HG03064 (cell line): ENCODE measurements at regions not wholly inside any gene's neighbourhood (a gene's known extent, or its start where the extent isn't known, plus 50 kb on each side); places are given as distances from the start of the nearest gene placed in this dataset.
"Not testable (repeated sequence)": the region's sequence is repeated elsewhere in the genome, so short reads cannot be mapped to it uniquely, and the experiment has no call there.

ENCODE experiments used
- ATAC-seq: cut with Tn5 transposase; IDR thresholded peaks from one replicate; pipeline ENCODE4 v1.9.1; 2021; ENCODE audit warnings: low read depth; ENCODE audit not compliant: unreplicated experiment

GRCh38 chr12:24681570-24681969 is 267.3 kb downstream of the BCAT1 start:
- ATAC-seq, result no peak

GRCh38 chr12:24679126-24679525 is 269.8 kb downstream of the BCAT1 start:
- no peak for ATAC-seq

DNA sequence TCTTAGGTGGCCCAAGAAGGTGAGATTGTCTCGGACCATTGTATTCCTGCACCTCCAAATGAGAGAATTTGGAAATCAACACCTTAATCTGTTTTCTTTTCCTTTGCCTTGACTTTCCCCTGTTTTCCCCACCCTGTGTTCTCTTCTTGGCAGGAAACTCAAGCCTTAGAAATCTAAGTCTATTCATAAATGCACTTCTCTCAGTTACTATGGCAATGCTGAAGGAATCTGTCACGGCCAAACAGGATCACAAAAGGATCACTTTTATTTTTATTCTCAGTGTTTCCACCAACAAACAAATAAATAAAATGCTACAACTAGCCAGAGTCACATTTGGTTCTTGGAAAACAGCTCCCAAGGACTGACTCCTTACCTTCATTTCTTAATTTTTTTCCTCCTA is 270.5 kb downstream of the BCAT1 start:
- ATAC-seq, result no peak

GRCh38 chr12:24668563-24668962 is 280.3 kb downstream of the BCAT1 start:
- ATAC-seq, result no peak

DNA sequence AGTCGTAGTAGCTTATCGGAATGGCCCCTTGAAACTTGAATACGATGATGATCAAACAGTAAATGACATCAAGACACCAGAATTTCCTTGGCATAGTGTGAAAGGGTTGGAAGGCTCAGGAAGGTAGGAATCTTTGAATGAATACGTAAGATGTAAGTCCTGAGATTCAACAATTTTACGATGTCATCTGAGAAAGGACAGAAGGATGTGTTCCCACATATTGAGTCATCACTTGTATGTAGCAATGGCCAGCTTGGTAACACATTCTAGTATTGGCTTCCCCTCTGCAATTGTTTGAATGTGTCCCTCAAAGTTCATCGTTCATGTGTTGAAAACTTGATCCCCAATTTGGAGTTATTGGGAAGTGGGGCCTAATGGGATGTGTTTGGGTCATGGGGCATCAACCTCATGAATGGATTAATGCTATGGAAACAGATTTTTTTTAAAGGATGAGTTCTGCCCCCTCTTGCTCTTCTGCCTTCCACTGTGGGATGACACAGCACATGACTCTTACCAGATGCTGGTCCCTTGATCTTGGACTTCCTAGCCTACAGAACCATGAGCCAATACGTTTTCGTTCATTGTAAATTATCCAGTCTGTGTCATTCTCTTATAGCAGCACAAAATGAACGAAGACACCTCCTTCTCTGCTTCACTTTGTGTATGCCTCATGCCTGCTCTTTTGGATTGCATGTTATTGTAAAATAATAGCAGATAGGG is 284.6 kb downstream of the BCAT1 start:
- ATAC-seq, result no peak

DNA sequence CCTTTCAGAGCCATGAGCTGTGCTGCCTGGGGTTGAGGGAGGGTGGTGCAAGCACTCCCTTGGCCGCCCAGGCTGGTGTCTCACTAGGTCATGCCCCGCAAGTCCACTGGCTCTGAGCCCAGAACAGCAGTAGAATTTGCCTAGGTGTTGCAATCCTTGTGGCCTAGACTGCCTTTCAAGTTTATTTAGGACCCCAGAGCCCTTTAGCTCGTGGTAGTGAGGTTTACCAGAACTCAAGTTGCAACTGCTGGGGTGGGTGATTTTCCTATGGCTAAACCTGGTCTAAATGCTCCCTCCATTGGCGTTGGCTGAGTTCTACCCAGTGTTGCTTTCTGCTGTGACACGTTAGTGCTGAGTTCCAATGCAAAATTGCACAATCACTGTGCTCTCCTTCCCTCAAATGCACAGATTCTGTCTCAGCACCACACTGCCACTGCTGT is 287.2 kb downstream of the BCAT1 start:
- no peak for ATAC-seq

- ATAC-seq, result no peak
These were observed 289.9 kb downstream of the BCAT1 start for GRCh38 chr12:24659016-24659415.

DNA sequence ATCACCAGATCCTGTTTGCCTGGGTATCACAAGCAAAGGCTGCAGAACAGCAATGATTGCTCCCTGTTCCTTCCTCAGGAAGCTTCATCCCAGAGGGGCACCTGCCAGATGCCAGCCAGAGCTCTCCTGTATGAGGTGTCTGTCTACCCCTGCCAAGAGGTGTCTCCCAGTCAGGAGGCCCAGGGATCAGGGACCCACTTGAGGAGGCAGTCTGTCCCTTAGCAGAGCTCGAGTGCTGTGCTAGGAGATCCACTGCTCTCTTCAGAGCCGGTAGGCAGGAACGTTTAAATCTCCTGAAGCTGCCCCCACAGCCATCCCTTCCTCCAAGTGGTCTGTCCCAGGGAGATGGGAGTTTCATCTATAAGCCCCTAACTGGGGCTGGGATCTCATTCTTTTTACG is 294.6 kb downstream of the BCAT1 start:
- not testable (repeated sequence) for ATAC-seq

- ATAC-seq, result no peak
These were observed 299.3 kb downstream of the BCAT1 start for GRCh38 chr12:24649634-24650033.

DNA sequence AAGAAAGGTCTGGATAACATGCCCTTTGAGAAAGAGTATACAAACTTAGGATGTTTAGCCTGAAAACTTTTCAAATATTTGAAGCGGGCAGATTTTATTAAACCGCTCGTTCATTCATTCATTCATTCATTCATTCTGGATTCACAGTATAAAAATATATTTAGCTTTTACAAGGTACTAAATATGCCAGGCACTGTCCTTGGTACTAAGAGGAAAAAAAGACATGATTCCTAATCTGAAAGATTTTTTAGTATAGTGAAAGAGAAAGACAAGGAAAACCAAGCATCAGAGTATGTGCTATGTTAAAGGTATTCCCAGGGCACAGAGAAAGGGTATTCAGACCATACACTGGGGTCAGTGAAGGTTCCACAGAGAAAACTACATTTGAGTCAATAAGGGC is 299.7 kb downstream of the BCAT1 start:
- no peak for ATAC-seq

DNA sequence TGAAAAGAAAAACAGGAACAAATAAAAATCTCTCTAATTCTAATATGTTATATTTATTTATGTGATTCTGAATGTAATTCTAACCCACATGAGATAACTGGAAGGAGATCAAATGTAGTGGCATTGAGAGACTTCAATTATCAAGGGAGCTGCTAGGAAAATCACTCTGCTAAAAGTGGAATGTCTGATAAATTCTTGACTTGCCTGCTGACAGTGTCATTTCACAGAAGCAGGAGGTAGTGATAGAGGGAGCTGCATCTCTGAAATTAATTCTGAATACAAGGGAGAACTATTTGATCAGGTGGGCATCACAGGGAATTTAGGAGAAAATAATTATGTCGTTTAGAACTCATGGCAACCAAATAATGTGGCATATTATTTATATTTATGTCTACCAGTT is 303.6 kb downstream of the BCAT1 start:
- no peak for ATAC-seq

- ATAC-seq, result no peak
These were observed 305.5 kb downstream of the BCAT1 start for GRCh38 chr12:24643120-24644119.

DNA sequence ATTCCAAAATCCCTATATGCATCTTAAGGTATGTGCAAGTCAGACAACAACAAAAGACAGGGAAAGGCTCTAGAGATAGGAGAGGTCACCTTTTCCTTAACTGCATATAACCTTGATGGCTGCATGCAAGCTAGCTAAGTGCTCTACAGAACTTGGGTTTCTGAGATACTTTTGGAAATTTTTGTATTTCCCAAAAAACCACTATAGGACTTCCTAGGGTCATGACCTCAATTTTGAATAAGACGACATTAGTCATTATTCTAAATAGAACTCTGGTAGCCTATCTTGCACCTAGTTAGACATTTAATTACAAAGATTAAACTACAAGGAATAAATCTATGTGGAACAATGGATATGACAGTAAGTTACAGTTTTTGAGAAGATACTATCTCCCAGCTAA is 309.3 kb downstream of the BCAT1 start:
- ATAC-seq, result no peak

DNA sequence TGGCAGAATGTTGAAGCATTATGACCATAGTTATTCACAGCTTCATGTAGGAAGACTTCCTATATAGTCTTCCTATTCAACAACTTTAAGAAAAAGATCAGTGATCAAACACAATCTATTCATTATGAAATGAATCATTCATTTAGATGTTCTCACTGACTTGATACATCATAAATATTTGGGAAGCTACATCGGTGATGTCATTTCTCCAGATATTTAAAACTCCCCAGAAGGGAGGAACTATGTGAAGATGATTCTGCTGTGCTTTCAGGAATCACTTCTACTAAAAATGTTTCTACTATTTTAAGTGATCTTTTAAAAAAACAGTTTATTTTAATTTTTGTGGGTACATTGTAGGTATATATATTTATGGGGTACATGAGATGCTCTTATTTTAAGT is 316.4 kb downstream of the BCAT1 start:
- no peak for ATAC-seq

DNA sequence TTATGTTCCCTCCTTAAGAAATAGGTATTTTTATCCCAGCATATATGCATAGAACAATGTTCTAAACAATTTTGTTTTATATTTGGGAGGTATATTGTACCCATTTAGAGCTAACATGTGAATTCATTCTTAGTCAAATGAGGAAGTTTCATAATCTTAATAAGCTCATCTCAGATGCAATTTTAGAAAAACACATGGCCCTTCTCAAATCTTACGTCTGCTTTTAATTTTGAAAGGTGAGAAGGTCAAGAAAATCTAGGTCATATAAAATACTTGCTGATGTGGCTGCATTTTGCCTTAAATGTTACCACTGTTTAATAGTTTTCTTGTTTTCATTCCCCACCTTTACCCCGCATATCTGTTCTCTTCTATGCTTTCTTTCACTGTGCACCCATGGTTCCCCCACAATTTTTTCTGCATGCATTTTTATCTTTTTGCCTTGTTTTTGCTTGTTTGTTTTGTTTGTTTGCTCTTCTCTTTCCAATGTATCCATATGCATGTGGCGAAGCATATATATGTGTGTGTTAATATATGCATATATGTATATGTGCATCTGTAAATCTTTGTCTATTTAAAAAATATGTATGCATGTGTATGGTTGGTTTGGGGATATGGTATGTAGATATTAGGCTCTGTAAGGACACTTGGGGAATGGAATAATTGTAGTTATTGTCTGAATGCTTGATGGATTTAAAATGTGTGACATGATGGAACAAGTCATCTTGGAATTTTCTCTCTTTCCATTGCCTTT is 317.1 kb downstream of the BCAT1 start:
- no peak for ATAC-seq

DNA sequence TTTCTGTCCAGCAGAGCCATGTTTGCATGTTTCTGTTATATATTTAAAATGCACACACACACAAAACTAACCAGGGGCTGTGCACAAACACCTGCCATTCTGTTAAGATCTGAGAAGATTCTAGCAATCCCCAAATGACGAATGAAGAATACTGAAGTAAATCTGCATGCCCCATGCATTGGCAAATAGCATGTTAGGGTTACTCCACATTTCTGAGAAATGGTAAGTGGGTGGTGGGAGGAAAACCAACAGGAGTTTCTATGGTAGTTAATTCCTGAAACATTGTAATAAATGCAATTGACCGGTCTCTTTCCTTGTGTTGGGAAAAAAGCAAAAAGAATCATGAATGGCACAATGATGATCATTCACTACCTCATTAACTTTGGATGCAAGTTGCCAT is 318.0 kb downstream of the BCAT1 start:
- no peak for ATAC-seq

- no peak for ATAC-seq
These were observed 318.5 kb downstream of the BCAT1 start for GRCh38 chr12:24630446-24630845.

DNA sequence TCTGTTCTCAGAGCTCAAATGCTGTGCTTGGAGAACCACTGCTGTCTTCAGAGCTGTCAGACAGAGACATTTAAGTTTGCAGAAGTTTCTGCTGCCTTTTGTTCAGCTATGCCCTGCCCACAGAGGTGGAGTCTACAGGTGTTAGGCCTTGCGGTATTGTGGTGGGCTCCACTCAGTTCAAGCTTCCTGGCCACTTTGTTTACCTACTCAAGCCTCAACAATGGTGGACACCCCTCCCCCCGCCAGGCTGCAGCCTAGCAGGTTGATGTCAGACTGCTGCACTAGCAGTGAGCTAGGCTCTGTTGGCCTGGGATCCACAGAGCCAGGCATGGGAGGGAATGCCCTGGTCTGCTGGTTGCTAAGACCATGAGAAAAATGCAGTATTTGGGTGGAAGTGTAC is 323.8 kb downstream of the BCAT1 start:
- no peak for ATAC-seq

GRCh38 chr12:24619954-24620353 is 328.9 kb downstream of the BCAT1 start:
- ATAC-seq, result not testable (repeated sequence)

DNA sequence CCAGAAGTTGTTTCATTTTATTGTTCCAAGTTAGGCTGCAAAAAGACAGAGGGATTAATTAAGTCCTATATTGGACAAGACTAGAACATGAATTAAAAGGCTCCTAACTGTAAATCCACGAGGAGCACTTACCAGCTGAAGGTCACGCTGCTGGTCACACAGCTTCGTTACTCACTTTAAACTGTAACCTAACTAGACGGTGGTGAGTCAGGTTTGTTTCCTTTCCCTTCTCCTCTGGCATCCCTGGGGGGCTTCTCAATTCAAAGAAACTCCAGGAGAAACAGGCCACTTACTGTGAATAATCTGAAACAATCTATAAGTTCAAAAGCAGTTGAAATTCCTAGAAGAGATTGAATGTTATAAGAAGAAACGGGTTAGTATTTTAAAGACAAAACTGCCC is 331.4 kb downstream of the BCAT1 start:
- ATAC-seq, result no peak

- ATAC-seq, result no peak
These were observed 332.9 kb downstream of the BCAT1 start for GRCh38 chr12:24615967-24616411.
